ENCODE measurements at regions not wholly inside any gene's neighbourhood (a gene's known extent, or its start where the extent isn't known, plus 50 kb on each side); places are given as distances from the start of the nearest gene placed in this dataset.

DNA sequence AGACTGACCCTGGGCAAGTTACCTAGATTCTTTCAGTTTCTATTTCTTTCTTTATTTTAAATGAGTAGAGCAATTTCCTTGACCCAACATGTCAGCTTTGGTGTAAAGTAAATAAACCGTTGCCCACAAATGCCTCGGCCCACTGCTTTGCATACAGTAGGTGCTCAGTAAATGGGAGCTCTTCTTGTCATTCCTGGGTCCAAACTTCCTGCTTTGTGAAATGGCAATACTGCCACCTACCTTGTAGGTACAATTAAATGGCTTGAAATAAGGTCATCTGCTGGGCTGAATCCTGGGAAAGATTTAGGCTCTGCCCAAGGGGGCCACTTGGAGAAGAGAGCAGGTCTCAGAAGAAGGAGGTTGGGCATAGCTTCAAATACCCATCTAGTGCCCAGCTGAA is 253.0 kb downstream of the HS3ST3B1 start:
- TF ChIP-seq, protein P1, sequence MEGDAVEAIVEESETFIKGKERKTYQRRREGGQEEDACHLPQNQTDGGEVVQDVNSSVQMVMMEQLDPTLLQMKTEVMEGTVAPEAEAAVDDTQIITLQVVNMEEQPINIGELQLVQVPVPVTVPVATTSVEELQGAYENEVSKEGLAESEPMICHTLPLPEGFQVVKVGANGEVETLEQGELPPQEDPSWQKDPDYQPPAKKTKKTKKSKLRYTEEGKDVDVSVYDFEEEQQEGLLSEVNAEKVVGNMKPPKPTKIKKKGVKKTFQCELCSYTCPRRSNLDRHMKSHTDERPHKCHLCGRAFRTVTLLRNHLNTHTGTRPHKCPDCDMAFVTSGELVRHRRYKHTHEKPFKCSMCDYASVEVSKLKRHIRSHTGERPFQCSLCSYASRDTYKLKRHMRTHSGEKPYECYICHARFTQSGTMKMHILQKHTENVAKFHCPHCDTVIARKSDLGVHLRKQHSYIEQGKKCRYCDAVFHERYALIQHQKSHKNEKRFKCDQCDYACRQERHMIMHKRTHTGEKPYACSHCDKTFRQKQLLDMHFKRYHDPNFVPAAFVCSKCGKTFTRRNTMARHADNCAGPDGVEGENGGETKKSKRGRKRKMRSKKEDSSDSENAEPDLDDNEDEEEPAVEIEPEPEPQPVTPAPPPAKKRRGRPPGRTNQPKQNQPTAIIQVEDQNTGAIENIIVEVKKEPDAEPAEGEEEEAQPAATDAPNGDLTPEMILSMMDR (IDR thresholded peaks at IDR 0.05; ENCODE audit: control insufficient read depth, insufficient read depth, low read depth, low read length, missing control alignments): no peak
- H3K4me3 ChIP-seq (ENCODE audit: control insufficient read depth, low read depth, low read length): no peak overlapping the region
- no peak for DNase-seq (ENCODE audit: low read depth)

DNA sequence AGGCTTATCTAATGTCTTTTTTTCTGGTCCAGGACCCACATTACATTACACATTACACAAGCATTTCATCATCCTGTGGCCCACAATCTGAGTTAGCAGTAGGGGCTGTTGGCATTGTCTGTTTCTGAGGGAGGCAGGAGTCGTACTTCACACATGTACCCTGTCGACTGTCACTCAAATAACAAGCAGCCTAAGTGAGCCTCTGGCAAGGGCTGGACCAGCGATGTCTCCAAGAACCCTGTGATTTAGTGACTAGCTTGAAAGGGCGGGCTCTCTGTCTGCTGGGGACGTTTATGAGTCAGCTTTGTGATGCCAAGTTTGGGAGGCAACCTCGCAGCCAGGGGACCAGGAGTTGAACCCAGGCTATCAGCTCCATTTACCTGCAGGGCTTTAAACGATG is 251.4 kb downstream of the HS3ST3B1 start:
- TF ChIP-seq, protein P1 (IDR thresholded peaks at IDR 0.05; ENCODE audit: control insufficient read depth, insufficient read depth, low read depth, low read length, missing control alignments): no peak
- no peak overlapping the region for H3K4me3 ChIP-seq (ENCODE audit: control insufficient read depth, low read depth, low read length)
- no peak for DNase-seq (ENCODE audit: low read depth)

DNA sequence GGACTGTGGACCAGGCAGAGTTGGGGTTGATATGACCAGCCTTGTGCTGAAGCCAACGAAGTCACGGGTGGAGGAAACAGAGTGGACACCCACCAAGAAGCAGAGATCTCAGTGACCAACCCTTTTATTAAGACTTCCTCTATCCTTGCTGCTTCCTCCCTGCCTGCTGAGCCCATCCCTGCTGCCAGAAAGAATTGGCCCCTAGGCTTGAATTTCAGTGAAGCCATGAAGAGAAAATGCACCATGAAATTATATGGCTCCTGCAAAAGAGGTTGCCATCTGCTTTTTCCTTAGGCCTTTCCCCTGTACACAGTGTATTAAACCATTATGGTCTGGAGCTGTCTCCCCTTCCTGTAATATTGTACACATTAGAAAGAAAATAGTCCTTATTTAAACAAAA is 246.7 kb downstream of the HS3ST3B1 start:
- no peak overlapping the region for H3K4me3 ChIP-seq (ENCODE audit: control insufficient read depth, low read depth, low read length)
- DNase-seq (ENCODE audit: low read depth): no peak
- TF ChIP-seq, protein P1 (IDR thresholded peaks at IDR 0.05; ENCODE audit: control insufficient read depth, insufficient read depth, low read depth, low read length, missing control alignments): no peak

DNA sequence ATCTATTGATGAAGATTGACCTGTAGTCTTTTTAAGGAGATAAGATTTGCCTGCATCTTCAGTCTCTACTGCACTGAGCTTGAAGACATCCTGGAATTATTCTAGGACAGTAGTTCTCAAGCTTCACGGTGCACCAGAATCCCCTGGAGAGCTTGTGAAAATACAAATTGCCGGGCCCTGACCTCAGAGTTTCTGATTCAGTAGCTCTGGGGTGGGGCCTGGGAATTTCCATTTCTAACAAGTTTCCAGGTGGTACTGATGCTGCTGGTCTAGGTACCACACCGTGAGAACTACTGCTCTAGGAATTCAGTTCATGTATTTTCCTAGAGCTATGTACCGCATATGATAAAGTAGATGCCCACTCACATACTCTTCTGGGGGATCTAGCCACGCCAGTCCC is 246.1 kb downstream of the HS3ST3B1 start:
- no peak overlapping the region for H3K4me3 ChIP-seq (ENCODE audit: control insufficient read depth, low read depth, low read length)
- TF ChIP-seq, protein P1 (IDR thresholded peaks at IDR 0.05; ENCODE audit: control insufficient read depth, insufficient read depth, low read depth, low read length, missing control alignments): no peak
- DNase-seq (ENCODE audit: low read depth): no peak

DNA sequence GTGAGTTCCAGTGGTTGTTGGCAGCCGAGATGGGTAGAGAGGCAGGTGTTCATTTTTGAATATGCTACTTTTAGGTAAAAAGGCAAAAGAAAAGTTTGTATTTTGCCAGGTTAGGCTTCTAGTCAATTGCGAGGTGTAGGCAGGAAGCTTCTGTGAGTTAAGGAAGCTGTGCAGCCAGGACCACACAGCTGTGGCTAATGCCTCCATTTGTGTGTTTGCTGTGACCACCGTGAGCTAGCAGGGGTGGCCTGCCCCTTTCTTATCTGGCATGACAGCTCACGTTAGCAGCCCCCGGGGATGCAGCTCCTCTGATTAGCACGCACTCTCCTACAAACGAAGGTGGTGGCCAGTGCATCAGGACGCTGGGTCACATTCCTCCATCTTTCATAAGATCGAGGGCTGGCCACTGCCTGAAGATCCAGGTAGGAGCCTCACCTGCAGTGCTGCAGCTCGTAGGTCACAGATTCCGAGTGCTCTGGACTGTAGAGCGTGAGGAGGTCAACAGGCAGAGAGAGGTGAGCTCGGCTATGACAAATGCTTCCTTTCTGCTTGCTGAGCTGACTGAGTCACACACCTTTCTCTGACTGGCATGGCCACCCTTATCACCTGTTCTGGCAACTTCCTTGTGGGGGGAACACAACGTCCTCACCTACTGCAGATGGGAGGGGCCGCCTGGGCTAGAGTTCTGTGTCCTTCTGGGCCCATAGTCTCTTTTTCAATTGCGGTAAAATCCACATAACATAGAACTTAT is 244.4 kb downstream of the HS3ST3B1 start:
- H3K4me3 ChIP-seq (ENCODE audit: control insufficient read depth, low read depth, low read length): no peak overlapping the region
- TF ChIP-seq, protein P1 (IDR thresholded peaks at IDR 0.05; ENCODE audit: control insufficient read depth, insufficient read depth, low read depth, low read length, missing control alignments): no peak
- no peak for DNase-seq (ENCODE audit: low read depth)

DNA sequence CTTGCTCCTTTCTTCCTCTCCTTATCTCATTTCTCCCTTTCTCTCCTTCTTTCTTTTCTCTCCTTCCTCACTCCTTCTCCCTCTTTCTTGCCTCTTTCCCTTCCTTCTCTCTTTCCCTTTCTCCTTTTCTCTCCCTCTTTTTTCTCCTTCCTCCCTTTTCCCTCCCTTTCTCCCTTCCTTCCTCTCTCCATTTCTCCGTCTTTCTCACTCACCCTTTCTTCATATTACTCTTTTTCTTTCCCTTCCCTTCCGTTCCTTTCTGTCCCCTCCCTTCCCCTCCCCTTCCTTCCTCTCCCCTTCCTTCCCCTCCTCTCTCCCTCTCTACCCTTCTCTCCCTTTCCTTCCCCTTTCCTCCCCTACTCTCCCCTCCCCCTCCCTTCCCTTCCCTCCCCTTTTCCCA is 240.8 kb downstream of the HS3ST3B1 start:
- TF ChIP-seq, protein P1 (IDR thresholded peaks at IDR 0.05; ENCODE audit: control insufficient read depth, insufficient read depth, low read depth, low read length, missing control alignments): no peak
- H3K4me3 ChIP-seq (ENCODE audit: control insufficient read depth, low read depth, low read length): no peak overlapping the region
- no peak for DNase-seq (ENCODE audit: low read depth)
